ENCODE measurements at regions not wholly inside any gene's neighbourhood (a gene's known extent, or its start where the extent isn't known, plus 50 kb on each side); places are given as distances from the start of the nearest gene placed in this dataset.

GRCh38 chr18:47756364-47757016, 174.0 kb downstream of the SMAD2 start:
- TF ChIP-seq POLR2A (IDR thresholded peaks at IDR 0.05; ENCODE audit: low read depth, low read length) (no peak), CTCF (conservative IDR thresholded peaks at IDR 0.05; ENCODE audit: low read depth, low read length) (peak; percentile 79), RCOR1 (IDR thresholded peaks at IDR 0.05; ENCODE audit: insufficient replicate concordance, low read length) (no peak), CEBPB (IDR thresholded peaks at IDR 0.05; ENCODE audit: low read depth, low read length) (no peak), USF2 (IDR thresholded peaks at IDR 0.05; ENCODE audit: low read depth, low read length) (no peak), MXI1 (IDR thresholded peaks at IDR 0.05; ENCODE audit: borderline replicate concordance, low read depth, low read length) (no peak), RAD21 (IDR thresholded peaks at IDR 0.05; ENCODE audit: low read length) (peak; percentile 48)
